Loucy (cell line): ENCODE measurements at regions not wholly inside any gene's neighbourhood (a gene's known extent, or its start where the extent isn't known, plus 50 kb on each side); places are given as distances from the start of the nearest gene placed in this dataset.

Source experiments
- EZH2phosphoT487 ChIP-seq: fragments of 200-600 bp; IDR thresholded peaks from 2 replicates; pipeline ENCODE4 v1.6.1; 2018; ENCODE audit warnings: antibody characterized with exemption, mild to moderate bottlenecking, moderate library complexity, borderline replicate concordance
- TF ChIP-seq, protein P1 (sequence below): fragments of 200-600 bp; sonication (generic); conservative IDR thresholded peaks from 2 replicates; pipeline ENCODE4 v1.5.1; 2014; ENCODE audit warnings: mild to moderate bottlenecking, antibody characterized with exemption, low read length

DNA sequence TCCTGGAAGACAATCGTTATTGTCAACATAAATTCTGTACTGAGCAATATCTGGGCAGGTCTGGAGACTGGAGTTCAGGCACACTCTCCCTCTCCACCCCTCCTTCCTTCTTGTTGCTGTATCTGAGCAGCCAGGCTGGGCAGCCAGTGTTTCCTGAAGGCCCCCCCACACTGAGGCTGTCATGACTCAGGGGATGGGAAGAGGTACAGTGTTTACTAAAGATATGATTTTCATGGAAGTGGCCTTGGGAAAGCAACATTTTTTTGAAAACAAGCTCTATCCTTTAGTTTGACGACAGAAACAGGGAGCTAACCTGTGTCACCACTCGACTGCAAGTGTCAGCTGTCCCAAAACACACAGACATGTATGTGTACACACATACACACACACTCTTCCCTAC is 1485.4 kb upstream of the TMEM132C start:
- TF ChIP-seq, protein P1, sequence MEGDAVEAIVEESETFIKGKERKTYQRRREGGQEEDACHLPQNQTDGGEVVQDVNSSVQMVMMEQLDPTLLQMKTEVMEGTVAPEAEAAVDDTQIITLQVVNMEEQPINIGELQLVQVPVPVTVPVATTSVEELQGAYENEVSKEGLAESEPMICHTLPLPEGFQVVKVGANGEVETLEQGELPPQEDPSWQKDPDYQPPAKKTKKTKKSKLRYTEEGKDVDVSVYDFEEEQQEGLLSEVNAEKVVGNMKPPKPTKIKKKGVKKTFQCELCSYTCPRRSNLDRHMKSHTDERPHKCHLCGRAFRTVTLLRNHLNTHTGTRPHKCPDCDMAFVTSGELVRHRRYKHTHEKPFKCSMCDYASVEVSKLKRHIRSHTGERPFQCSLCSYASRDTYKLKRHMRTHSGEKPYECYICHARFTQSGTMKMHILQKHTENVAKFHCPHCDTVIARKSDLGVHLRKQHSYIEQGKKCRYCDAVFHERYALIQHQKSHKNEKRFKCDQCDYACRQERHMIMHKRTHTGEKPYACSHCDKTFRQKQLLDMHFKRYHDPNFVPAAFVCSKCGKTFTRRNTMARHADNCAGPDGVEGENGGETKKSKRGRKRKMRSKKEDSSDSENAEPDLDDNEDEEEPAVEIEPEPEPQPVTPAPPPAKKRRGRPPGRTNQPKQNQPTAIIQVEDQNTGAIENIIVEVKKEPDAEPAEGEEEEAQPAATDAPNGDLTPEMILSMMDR = no peak
- no peak for TF ChIP-seq EZH2phosphoT487
